ENCODE measurements at regions not wholly inside any gene's neighbourhood (a gene's known extent, or its start where the extent isn't known, plus 50 kb on each side); places are given as distances from the start of the nearest gene placed in this dataset.
"Not testable (repeated sequence)": the region's sequence is repeated elsewhere in the genome, so short reads cannot be mapped to it uniquely, and the experiment has no call there.

- DNase-seq: no peak
These were observed 533.4 kb downstream of the NTRK3 start for GRCh38 chr15:87722941-87723691.

GRCh38 chr15:87720235-87720634, 536.3 kb downstream of the NTRK3 start:
- DNase-seq: no peak

- DNase-seq: no peak
These were observed 540.1 kb downstream of the NTRK3 start for GRCh38 chr15:87716422-87716821.

GRCh38 chr15:87715252-87715651, 541.3 kb downstream of the NTRK3 start:
- no peak for DNase-seq

GRCh38 chr15:87713475-87713879, 543.1 kb downstream of the NTRK3 start:
- no peak for DNase-seq

GRCh38 chr15:87712211-87712610, 544.3 kb downstream of the NTRK3 start:
- DNase-seq: no peak

GRCh38 chr15:87711026-87711425, 545.5 kb downstream of the NTRK3 start:
- no peak for DNase-seq

GRCh38 chr15:87710406-87710805, 546.1 kb downstream of the NTRK3 start:
- DNase-seq: no peak

- no peak for DNase-seq
These were observed 548.9 kb downstream of the NTRK3 start for GRCh38 chr15:87707566-87708130.

GRCh38 chr15:87707071-87707470, 549.5 kb downstream of the NTRK3 start:
- no peak for DNase-seq

GRCh38 chr15:87706001-87706400, 550.5 kb downstream of the NTRK3 start:
- DNase-seq: no peak

- DNase-seq: no peak
These were observed 552.3 kb downstream of the NTRK3 start for GRCh38 chr15:87704276-87704675.

GRCh38 chr15:87703327-87704111, 553.0 kb downstream of the NTRK3 start:
- no peak for DNase-seq

- no peak for DNase-seq
These were observed 554.3 kb downstream of the NTRK3 start for GRCh38 chr15:87702270-87702669.

- DNase-seq: not testable (repeated sequence)
These were observed 558.1 kb downstream of the NTRK3 start for GRCh38 chr15:87698467-87698866.

GRCh38 chr15:87689716-87690115, 566.8 kb downstream of the NTRK3 start:
- DNase-seq: no peak

GRCh38 chr15:87687523-87687870, 569.0 kb downstream of the NTRK3 start:
- DNase-seq: no peak

- DNase-seq: no peak
These were observed 569.6 kb downstream of the NTRK3 start for GRCh38 chr15:87686841-87687522.

GRCh38 chr15:87686339-87686738, 570.2 kb downstream of the NTRK3 start:
- no peak for DNase-seq

- DNase-seq: no peak
These were observed 574.0 kb downstream of the NTRK3 start for GRCh38 chr15:87682527-87682926.

GRCh38 chr15:87681104-87681503, 575.4 kb downstream of the NTRK3 start:
- peak in 1 of 5 experiments; percentile 7 for DNase-seq

GRCh38 chr15:87680208-87680607, 576.3 kb downstream of the NTRK3 start:
- no peak for DNase-seq

GRCh38 chr15:87675271-87675670, 581.3 kb downstream of the NTRK3 start:
- no peak for DNase-seq
